Neural progenitor cell (in vitro differentiated cells): ENCODE measurements at regions not wholly inside any gene's neighbourhood (a gene's known extent, or its start where the extent isn't known, plus 50 kb on each side); places are given as distances from the start of the nearest gene placed in this dataset.

Experiments used
- DNase-seq: peaks from one replicate; pipeline ENCODE4 v3.0.0-alpha.2; 2016; ENCODE audit warnings: low spot score
- H2AFZ ChIP-seq: fragments of 200-600 bp; sonication (generic); replicated peaks from 2 replicates; pipeline ENCODE4 v1.6.1; 2016; ENCODE audit warnings: antibody characterized with exemption
- H3F3A ChIP-seq: fragments of 200-600 bp; sonication (generic); 2 replicates; pipeline ENCODE4 v1.6.1; 2016; ENCODE audit warnings: antibody characterized with exemption, low read depth
- H3K27ac ChIP-seq: fragments of 200-600 bp; sonication (generic); 2 replicates; pipeline ENCODE4 v1.5.1; 2016; ENCODE audit warnings: mild to moderate bottlenecking
- H3K27me3 ChIP-seq: fragments of 200-600 bp; sonication (generic); 2 replicates; pipeline ENCODE4 v1.6.1; 2016; ENCODE audit warnings: mild to moderate bottlenecking, moderate library complexity
- H3K36me3 ChIP-seq: fragments of 200-600 bp; sonication (generic); 2 replicates; pipeline ENCODE4 v1.5.1; 2016
- H3K4me1 ChIP-seq: fragments of 200-600 bp; sonication (generic); 2 replicates; pipeline ENCODE4 v1.6.1; 2016; ENCODE audit warnings: mixed run types
- H3K4me2 ChIP-seq: fragments of 200-600 bp; sonication (generic); 2 replicates; pipeline ENCODE4 v1.6.1; 2016
- H3K4me3 ChIP-seq: fragments of 200-600 bp; sonication (generic); 2 replicates; pipeline ENCODE4 v1.5.1; 2016
- H3K79me2 ChIP-seq: fragments of 200-600 bp; sonication (generic); 2 replicates; pipeline ENCODE4 v1.6.1; 2016; ENCODE audit warnings: low read depth
- H3K9ac ChIP-seq: fragments of 200-600 bp; sonication (generic); 2 replicates; pipeline ENCODE4 v1.6.1; 2016
- H3K9me3 ChIP-seq: fragments of 200-600 bp; sonication (generic); 2 replicates; pipeline ENCODE4 v1.5.1; 2016; ENCODE audit warnings: low read depth
- H4K20me1 ChIP-seq: fragments of 200-600 bp; sonication (generic); 2 replicates; pipeline ENCODE4 v1.6.1; 2016; ENCODE audit warnings: low read depth
- H3K27ac Mint-ChIP-seq: 3 replicates; pipeline ENCODE4 v1.8.0; 2021; ENCODE audit warnings: mixed read lengths
- H3K27me3 Mint-ChIP-seq: 2 replicates; pipeline ENCODE4 v1.8.0; 2022; ENCODE audit warnings: low read depth, mild to moderate bottlenecking, inconsistent platforms, moderate library complexity, mixed read lengths; ENCODE audit not compliant: insufficient read depth
- H3K36me3 Mint-ChIP-seq: 3 replicates; pipeline ENCODE4 v1.8.0; 2021; ENCODE audit warnings: mixed read lengths
- H3K4me1 Mint-ChIP-seq: 3 replicates; pipeline ENCODE4 v1.8.0; 2021; ENCODE audit warnings: mixed read lengths
- H3K4me3 Mint-ChIP-seq: 3 replicates; pipeline ENCODE4 v1.8.0; 2021; ENCODE audit warnings: mild to moderate bottlenecking, moderate library complexity, mixed read lengths
- H3K9me3 Mint-ChIP-seq: 3 replicates; pipeline ENCODE4 v1.8.0; 2020; ENCODE audit warnings: mixed read lengths
- CTCF ChIP-seq: fragments of 200-600 bp; sonication (generic); IDR thresholded peaks from 2 replicates; pipeline ENCODE4 v1.5.1; 2017; ENCODE audit warnings: antibody characterized with exemption, mild to moderate bottlenecking
- EZH2 ChIP-seq: fragments of 200-600 bp; sonication (generic); IDR thresholded peaks from 2 replicates; pipeline ENCODE4 v1.6.1; 2017; ENCODE audit warnings: antibody characterized with exemption, mild to moderate bottlenecking, moderate library complexity
- EZH2phosphoT487 ChIP-seq: fragments of 200-600 bp; sonication (generic); IDR thresholded peaks from 2 replicates; pipeline ENCODE4 v1.6.1; 2017; ENCODE audit warnings: antibody characterized with exemption

GRCh38 chr6:87904011-87904410 lies 143.6 kb upstream of the SPACA1 start:
- Histone ChIP-seq H3K4me2 (peak overlapping the region; percentile 46), H3K27me3 (no peaks in the 10 kb centered on the region), H2AFZ (no peak overlapping the region), H4K20me1 (no peaks in the 10 kb centered on the region), H3K4me3 (no peak overlapping the region), H3K9me3 (no peaks in the 10 kb centered on the region), H3K4me1 (peaks cover 19% of the 10 kb centered on the region), H3K79me2 (no peaks in the 10 kb centered on the region), H3K36me3 (no peaks in the 10 kb centered on the region), H3F3A (no peaks in the 10 kb centered on the region), H3K27ac (no peak overlapping the region), H3K9ac (no peak overlapping the region)
- H3K4me1 Mint-ChIP-seq, result peaks cover 65% of the 10 kb centered on the region
- no peaks in the 10 kb centered on the region for H3K9me3 Mint-ChIP-seq
- DNase-seq, result no peak
- H3K36me3 Mint-ChIP-seq, result no peaks in the 10 kb centered on the region
- peak overlapping the region; percentile 95 for H3K27ac Mint-ChIP-seq
- peak overlapping the region; percentile 48 for H3K4me3 Mint-ChIP-seq
- peaks cover 5% of the 10 kb centered on the region for H3K27me3 Mint-ChIP-seq
- TF ChIP-seq EZH2 (no peak), EZH2phosphoT487 (no peak), CTCF (no peak)

GRCh38 chr6:87903323-87903722 lies 144.3 kb upstream of the SPACA1 start:
- no peak overlapping the region for H3K27ac ChIP-seq
- Mint-ChIP-seq H3K27ac (peak overlapping the region; percentile 95), H3K9me3 (no peaks in the 10 kb centered on the region)

GRCh38 chr6:87902383-87902782 lies 145.3 kb upstream of the SPACA1 start:
- no peaks in the 10 kb centered on the region for H3K9me3 ChIP-seq
- Mint-ChIP-seq H3K9me3 (no peaks in the 10 kb centered on the region), H3K36me3 (no peaks in the 10 kb centered on the region), H3K4me1 (peaks cover 49% of the 10 kb centered on the region), H3K4me3 (no peak overlapping the region), H3K27ac (no peak overlapping the region), H3K27me3 (peaks cover 5% of the 10 kb centered on the region)
- no peaks in the 10 kb centered on the region for H3K79me2 ChIP-seq
- DNase-seq, result no peak
- no peak overlapping the region for H3K4me2 ChIP-seq
- no peaks in the 10 kb centered on the region for H3F3A ChIP-seq
- no peaks in the 10 kb centered on the region for H3K36me3 ChIP-seq
- peaks cover 19% of the 10 kb centered on the region for H3K4me1 ChIP-seq
- H3K4me3 ChIP-seq, result no peak overlapping the region
- H4K20me1 ChIP-seq, result no peaks in the 10 kb centered on the region
- TF ChIP-seq EZH2 (no peak), CTCF (no peak), EZH2phosphoT487 (no peak)
- no peaks in the 10 kb centered on the region for H3K27me3 ChIP-seq
- no peak overlapping the region for H3K9ac ChIP-seq
- no peak overlapping the region for H3K27ac ChIP-seq
- no peak overlapping the region for H2AFZ ChIP-seq

More at GRCh38 chr6:87903323-87903722, 144.3 kb upstream of the SPACA1 start:
- TF ChIP-seq EZH2 (no peak), CTCF (no peak), EZH2phosphoT487 (no peak)
- H3K9ac ChIP-seq, result no peak overlapping the region
- no peak overlapping the region for H2AFZ ChIP-seq
- DNase-seq, result peak; percentile 9
- no peak overlapping the region for H3K4me2 ChIP-seq
- no peaks in the 10 kb centered on the region for H3K9me3 ChIP-seq
- H3F3A ChIP-seq, result no peaks in the 10 kb centered on the region
- H3K4me1 Mint-ChIP-seq, result peaks cover 58% of the 10 kb centered on the region
- H3K4me1 ChIP-seq, result peaks cover 19% of the 10 kb centered on the region
- H3K36me3 ChIP-seq, result no peaks in the 10 kb centered on the region
- no peaks in the 10 kb centered on the region for H4K20me1 ChIP-seq
- no peak overlapping the region for H3K4me3 ChIP-seq
- H3K4me3 Mint-ChIP-seq, result peak overlapping the region; percentile 31
- H3K79me2 ChIP-seq, result no peaks in the 10 kb centered on the region
- peaks cover 5% of the 10 kb centered on the region for H3K27me3 Mint-ChIP-seq
- H3K27me3 ChIP-seq, result no peaks in the 10 kb centered on the region
- no peaks in the 10 kb centered on the region for H3K36me3 Mint-ChIP-seq
